ENCODE measurements at regions not wholly inside any gene's neighbourhood (a gene's known extent, or its start where the extent isn't known, plus 50 kb on each side); places are given as distances from the start of the nearest gene placed in this dataset.
A peak's percentile ranks its signal among the peaks of the same experiment; 100 is the strongest.

- no peaks in the 10 kb centered on the region for H4K20me1 ChIP-seq (replicated peaks; ENCODE audit: insufficient read depth)
- peaks cover 14% of the 10 kb centered on the region for H3K4me1 ChIP-seq (ENCODE audit: insufficient read depth)
- H3K4me3 ChIP-seq, result no peak overlapping the region
- no peak overlapping the region for H3K27ac ChIP-seq (ENCODE audit: low read depth)
- no peaks in the 10 kb centered on the region for H3K9me2 ChIP-seq (ENCODE audit: insufficient read depth)
- no peak for TF ChIP-seq REST (IDR thresholded peaks at IDR 0.05; ENCODE audit: unreplicated experiment)
- no peak for TF ChIP-seq EZH2 (IDR thresholded peaks at IDR 0.05; ENCODE audit: low read depth, unreplicated experiment)
- TF ChIP-seq JUNB (IDR thresholded peaks at IDR 0.05; ENCODE audit: unreplicated experiment), result no peak
- TF ChIP-seq ZNF114 (CRISPR knock-in tag; IDR thresholded peaks at IDR 0.05), result no peak
- TF ChIP-seq POLR2AphosphoS5 (IDR thresholded peaks at IDR 0.05; ENCODE audit: low read depth), result no peak
- TF ChIP-seq NANOG (IDR thresholded peaks at IDR 0.05; ENCODE audit: borderline replicate concordance), result no peak
- no peak for TF ChIP-seq ZNF462 (CRISPR knock-in tag; IDR thresholded peaks at IDR 0.05)
- TF ChIP-seq ZNF331 (CRISPR knock-in tag; IDR thresholded peaks at IDR 0.05; ENCODE audit: low read depth), result no peak
- TF ChIP-seq ETS1 (IDR thresholded peaks at IDR 0.05), result no peak
- TF ChIP-seq CREB1 (CRISPR knock-in tag; IDR thresholded peaks at IDR 0.05; ENCODE audit: low read depth), result no peak
- TF ChIP-seq EZH2phosphoT487 (IDR thresholded peaks at IDR 0.05; ENCODE audit: unreplicated experiment), result no peak
- no peak for TF ChIP-seq CTCF (conservative IDR thresholded peaks at IDR 0.05; ENCODE audit: low read depth in 2 of 2)
- TF ChIP-seq STAT1 (IDR thresholded peaks at IDR 0.05; ENCODE audit: unreplicated experiment), result no peak
- peaks cover 11% of the 10 kb centered on the region; the same call in 2 of the 3 replicates for H3K36me3 Mint-ChIP-seq (ENCODE audit: low read depth)
- no peaks in the 10 kb centered on the region for H3K36me3 ChIP-seq (ENCODE audit: insufficient read depth)
- H3K4me1 Mint-ChIP-seq, result peaks cover 26% of the 10 kb centered on the region
- no peaks in the 10 kb centered on the region for H3K79me2 ChIP-seq (replicated peaks; ENCODE audit: insufficient read depth)
- H3F3A ChIP-seq (replicated peaks; ENCODE audit: low read depth), result no peaks in the 10 kb centered on the region
- H3K4me3 Mint-ChIP-seq, result no peak overlapping the region
- DNase-seq (ENCODE audit: low spot score) (peak; percentile 33), ATAC-seq (no peak)
- peak overlapping the region; percentile 4; the same call in 1 of the 2 replicates for H3K4me2 ChIP-seq
- peaks cover 5% of the 10 kb centered on the region for H3K9me3 Mint-ChIP-seq
- no peaks in the 10 kb centered on the region for H3K27me3 Mint-ChIP-seq (ENCODE audit: insufficient read depth, low read depth, poor library complexity)
- peak overlapping the region; percentile 78; the same call in 1 of the 2 replicates for H3K27ac Mint-ChIP-seq
- no peak overlapping the region for H2AFZ ChIP-seq
- H3K27me3 ChIP-seq (ENCODE audit: insufficient read depth), result no peaks in the 10 kb centered on the region
These were observed 81.5 kb downstream of the SLIT2 start for GRCh38 chr4:20333141-20333715.

Data from GM23338 (cell line).